OCI-M1 (cell line): ENCODE measurements at regions not wholly inside any gene's neighbourhood (a gene's known extent, or its start where the extent isn't known, plus 50 kb on each side); places are given as distances from the start of the nearest gene placed in this dataset.
A peak's percentile ranks its signal among the peaks of the same experiment; 100 is the strongest.
"Not testable (repeated sequence)": the region's sequence is repeated elsewhere in the genome, so short reads cannot be mapped to it uniquely, and the experiment has no call there.

Experiments used
- DNase-seq: peaks from one replicate; lab custom pipeline; 2025; lab: John Stamatoyannopoulos, UW

DNA sequence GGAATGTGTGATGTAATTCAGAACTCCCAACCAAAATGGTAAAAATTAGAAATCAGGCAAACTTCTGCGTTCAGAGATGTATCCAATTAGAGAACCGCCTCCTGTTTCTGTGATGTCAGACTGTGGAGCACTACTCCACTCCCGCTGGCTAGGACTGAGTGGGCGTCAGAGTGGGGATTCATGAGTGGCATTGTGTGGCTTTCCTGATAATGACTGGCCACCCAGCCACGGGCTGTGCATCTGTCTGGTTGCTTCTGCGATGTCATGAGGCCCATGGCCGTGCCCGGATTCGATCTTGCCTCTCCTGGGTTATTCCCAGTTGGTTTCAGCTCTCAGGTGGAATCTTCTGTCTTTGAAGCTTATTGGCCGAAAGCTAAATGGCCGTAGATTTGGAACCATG is 87.1 kb upstream of the KCNA1 start:
- DNase-seq: no peak

DNA sequence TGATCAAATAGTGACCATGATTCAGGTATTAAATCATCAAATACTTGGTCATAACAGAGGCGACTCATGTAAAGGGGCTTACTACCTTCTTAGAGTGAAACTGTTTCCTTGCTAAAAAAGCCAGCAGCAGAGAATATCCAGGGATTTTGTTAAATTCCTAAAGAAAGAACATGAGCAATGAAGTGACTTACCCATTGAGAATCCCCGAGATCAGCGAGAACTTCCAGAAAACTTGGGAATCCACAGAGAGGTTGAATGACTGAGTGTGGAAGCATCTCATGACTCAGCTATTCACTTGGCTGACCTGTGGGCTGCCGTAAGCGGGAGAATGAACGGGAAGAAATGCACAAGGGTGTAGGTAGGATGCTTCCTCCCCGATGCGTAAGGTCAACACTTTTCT is 85.3 kb upstream of the KCNA1 start:
- no peak for DNase-seq

DNA sequence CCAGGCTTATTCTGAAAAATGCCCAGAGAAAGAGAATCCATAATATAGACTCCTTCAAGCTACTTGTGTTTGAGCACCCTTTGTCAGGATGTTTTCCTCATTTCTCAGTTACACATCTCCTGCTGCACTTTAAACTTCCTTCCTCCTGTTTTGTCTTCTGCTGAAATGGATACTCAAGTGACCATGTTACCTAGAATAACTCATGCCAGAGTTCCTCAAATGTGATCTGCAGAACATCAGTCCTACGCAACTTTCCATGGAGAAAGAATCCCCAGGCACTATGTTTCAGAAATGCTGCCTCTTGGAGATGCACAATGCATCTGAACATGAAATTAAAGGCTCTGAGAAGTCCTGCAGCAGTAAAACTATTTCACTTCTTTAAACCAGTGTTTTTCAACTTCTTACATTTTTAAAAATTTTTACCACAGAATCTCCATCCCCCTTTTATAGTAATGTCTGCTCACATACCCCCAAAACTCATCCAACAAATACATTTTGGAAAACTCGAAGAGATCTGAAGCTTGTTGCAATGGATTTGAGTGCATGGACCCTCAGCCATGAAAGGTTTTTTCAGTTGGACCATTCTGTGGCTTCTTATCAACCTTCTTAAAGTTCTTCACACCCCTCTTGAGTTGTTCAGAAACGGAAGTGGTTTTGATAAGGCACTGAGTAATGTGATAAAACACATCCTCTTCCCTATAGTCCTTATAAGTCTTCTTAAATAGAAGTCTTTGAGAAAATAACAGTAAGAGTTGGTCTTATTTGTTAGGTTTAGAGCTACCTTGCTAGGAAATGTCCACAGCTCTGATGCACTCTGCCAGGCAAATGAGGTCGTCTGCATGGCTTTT is 84.5 kb upstream of the KCNA1 start:
- peak; percentile 81 for DNase-seq

DNA sequence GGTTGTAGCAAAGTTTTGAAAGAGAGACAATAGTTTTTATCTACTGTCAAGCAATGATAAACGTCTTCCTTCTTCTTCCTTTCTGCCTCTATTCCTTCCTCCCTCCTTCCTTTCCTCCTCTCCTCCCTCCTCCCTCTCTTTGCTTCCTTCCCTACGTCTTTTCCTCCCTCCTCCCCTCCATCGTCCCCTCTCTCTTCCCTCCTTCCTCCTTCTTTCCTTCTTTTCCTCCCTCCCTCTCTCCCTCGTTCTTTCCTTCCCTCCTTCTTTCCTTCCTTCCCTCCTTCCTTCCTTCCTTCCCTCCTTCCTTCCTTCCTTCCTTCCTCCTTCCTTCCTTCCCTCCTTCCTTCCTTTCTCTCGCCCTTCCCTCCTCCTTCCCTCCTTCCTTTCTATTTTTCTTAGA is 82.8 kb upstream of the KCNA1 start:
- no peak for DNase-seq

DNA sequence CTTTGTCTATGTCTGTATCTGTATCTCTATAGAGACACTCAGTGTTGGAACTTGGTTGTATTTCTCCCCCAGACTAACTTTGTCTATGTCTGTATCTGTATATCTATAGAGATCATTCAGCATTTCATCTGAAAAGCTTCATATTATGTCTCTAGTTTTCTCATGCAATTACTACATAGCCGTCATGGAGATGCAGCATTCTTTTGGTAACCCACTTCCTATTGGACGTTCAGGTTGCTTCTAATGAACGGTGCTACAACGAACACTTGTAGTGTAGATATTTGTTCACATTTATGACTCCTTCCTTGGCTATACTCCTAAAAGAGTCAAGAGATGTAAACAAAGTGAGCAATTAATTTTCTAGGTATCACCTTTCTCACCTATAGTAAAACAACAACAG is 81.5 kb upstream of the KCNA1 start:
- DNase-seq: no peak

DNA sequence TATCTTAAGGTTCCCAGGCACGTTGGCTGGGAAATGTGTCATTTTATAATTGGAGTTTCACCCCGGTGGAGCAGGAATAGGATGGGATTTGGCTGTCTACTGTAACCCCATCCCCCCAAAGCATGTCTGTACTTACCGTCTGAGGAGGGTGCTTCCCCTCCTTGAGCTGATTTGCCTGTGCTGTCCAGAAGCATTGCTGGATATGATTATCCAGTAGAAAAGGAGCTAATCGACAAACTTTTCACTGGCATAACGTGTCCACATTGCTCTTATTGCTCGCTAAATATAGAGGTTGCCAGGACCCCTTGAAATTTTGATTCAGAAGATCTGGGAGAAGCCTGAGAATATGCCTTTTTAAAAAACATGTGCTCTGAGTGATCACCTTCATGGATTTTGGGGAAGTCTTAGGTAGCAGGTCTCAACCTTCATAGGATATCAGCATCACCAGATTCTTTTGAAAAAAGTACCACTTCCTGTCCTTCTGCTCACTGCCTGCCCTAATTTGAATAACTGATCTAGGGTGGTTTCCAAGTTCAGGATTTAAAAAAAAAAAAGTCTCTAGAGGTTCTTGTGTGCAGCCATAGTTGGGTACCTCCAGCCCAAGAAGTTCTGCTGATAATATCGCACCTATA is 80.4 kb upstream of the KCNA1 start:
- DNase-seq: no peak

DNA sequence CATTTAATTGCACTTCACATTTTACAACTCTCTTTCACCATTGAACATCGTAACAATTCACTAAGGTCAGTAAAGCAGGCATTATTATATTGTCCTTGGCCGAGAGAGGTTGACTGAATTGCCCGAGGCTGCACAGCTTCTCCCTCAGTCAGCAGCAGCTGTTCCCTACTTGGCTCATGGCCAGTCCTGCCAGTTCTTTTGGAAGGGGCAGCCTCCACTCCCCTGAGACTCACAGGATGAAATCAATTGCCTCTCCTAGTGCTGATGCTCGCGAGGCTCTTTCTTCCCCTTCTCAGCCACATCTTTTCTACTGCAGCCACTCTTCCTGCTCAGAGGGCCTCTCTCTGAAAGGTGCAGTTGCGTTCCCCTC is 79.9 kb upstream of the KCNA1 start:
- no peak for DNase-seq

DNA sequence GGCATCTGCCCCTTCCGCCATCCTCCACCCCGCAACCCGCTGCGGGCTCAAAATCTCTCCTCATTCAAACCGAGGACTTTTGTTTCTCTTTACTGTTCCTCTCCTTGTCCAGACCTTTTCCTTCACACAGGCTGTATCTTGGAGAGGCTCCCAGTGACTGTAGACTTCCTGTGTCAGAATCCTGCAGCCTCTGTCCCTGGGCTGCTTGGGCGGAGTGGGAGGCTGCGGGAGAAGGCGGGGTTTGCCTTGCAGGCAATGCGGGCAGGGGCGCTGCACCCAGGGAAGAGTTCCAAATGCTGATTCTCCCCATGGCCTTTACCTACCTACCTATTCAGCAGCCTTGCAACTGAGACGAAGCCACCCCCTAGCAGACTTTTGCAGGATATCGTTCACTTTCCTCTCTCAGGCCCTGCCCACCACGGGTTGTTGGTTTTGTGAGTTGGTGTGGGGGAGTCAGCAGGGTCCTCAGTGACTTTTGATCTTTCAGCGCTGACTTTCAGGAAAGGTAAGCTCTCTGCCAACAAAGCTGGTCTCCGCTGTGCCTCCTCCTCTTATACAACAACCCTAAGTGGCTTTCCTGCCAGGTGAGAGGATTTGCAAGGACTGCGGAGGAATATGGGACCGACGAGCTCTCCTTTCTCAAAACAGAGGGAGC is 79.0 kb upstream of the KCNA1 start:
- DNase-seq: no peak

DNA sequence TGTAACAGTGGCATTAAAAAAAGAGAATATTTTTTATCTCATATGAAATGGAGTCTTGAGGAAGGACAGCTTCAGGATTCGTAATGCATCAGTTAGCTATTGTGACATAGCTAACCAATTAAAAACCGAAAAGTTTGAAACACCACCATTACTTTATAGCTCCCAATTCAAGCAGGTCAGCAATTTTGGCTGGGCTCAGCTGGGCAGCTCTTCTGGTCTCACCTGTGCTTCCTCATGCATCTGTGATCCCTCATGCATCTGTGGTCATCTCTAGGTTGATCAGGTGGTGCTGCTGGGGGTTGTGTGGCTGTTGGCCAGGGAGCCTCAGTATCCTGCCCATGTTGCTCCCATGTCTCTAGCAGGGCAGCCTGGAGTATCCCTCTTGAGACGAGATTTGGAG is 76.7 kb upstream of the KCNA1 start:
- no peak for DNase-seq

DNA sequence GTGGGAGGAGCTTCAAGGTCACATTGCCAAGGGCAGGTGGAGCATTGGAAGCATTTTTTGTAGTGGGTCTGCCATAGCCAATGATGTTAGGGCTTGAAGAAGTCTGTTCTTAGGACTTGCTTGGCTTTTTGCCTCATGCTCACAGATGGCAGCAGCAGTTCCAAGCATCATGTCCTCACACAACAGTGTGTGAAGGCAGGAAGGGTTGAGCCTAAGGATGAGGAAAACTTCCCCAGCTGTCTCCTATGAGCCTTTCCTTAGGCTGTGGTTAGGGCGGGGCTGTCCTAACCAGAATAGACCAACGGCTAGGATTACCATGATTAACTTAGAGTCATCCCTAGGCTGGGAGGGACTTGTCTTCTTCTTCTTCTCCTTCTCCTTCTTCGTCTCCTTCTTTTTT is 76.2 kb upstream of the KCNA1 start:
- DNase-seq: no peak

DNA sequence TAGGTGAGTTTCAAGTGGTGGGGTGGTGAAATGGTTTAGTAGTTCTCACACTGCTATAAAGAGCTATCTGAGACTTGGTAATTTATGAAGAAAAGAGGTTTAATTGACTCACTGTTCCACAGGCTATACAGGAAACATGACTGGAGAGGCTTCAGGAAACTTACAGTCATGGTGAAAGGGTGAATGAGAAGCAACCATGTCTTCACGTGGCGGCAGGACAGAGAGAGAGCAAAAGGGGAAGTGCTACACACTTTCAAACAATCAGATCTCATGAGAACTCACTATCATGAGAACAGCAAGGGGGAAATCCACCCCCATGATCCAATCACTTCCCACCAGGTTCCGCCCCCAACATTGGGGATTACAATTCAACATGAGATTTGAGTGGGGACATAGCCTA is 67.3 kb upstream of the KCNA1 start:
- not testable (repeated sequence) for DNase-seq

DNA sequence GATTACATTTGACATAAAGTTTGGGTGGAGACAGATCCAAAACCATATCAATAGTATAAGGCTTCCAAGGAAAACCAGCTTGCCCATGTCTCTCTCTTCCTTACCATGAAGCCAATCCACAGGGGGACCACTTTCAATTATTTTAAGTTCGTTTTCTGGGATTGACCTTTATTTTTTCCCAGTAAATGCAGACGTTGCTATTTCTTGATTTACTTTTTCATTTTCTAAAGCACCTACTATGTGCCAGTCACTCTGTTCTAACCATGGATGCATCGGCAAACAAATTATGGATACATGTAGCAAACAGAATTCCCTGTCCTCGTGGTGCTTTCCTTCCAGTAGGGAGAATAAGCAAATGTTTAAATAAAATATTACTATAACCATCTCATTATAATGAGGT is 65.8 kb upstream of the KCNA1 start:
- no peak for DNase-seq

DNA sequence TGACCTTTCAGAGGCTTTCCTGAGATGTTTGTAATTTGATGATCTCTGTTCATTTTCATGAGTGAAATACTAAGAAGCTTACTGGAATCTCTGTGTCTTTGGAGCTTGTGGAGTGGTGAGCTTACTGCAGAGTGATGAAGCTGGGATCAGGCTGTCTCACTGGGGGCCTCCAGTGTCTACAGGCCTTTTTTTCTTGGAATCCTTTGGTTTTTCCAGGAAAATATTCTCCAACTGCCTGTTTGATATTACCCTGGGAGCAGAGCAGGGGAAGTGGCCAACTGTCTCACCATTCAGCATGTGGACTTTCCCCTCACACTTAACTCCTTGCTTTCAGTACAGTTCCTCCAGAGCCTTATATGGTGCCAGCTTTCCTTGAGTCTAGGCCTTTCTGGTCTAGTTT is 62.0 kb upstream of the KCNA1 start:
- DNase-seq: no peak

DNA sequence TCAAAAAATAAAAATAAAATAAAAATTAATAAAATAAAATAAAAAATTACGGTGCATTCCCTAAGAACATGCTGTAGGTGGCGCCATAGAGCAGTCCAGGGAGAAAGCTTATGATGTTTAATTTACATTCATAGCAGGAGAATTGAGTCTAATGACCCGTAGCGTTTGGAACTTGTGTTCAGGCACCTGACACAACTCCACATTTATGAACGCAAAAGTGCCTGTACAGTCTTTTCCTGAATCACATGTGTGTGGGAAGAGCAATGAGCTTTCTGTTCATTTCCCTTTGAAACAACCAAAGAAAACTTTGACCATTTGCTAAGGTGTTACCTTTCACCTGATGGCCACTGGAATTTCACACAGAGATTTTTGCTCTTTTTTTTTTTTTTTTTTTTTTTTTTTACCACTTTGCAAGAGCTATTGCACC is 60.6 kb upstream of the KCNA1 start:
- DNase-seq: peak; percentile 37

DNA sequence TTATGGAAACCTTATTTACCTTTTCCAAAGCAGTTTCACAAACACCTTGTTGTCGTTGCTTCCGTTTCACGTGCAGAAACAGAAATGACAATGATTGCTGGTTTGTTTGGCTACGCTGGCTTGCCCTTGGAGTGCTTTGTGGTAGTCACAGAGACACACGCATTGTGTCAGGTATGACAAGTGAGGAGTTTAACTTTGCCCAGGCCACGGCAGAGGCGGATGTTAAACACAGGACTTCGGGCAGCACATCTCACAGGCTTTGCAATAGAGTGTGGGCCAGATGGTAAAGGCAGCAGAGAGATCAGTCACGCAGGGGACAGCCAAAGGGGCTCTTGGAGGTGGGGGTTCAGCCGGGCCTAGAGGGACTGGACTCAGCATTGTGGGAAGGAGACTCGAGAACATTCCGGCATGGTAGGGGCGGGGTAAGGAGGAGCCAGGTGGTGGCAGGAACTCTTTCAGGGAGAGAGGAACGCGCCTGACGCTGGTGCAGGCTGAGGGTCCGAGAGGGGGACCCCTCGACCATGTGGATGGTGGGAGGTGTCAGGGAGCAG is 59.8 kb upstream of the KCNA1 start:
- no peak for DNase-seq

DNA sequence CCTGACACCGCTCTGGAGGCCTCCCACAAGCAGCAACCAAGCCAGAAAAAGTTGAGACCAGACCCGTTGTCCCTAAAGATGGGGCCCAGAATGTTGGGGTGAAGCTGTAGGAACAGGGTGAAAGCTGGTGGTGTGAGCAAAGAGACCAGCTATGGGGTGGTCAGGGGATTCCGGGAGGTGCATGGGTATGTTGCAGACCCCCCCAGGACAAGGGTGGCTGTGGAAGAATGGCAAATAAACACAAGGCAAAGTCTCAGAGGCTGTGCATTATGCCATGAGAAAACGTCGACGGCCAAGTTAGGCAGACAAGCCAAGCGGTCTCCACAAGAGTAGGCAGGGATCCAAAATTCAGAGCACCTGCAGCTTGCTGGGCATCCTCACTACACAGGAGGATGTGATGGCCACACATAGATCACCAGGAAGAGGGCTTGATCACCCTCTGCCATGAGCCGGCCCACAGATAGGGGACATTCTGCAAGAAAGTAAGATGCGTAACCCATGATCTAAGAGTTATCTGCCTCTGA is 58.8 kb upstream of the KCNA1 start:
- no peak for DNase-seq

DNA sequence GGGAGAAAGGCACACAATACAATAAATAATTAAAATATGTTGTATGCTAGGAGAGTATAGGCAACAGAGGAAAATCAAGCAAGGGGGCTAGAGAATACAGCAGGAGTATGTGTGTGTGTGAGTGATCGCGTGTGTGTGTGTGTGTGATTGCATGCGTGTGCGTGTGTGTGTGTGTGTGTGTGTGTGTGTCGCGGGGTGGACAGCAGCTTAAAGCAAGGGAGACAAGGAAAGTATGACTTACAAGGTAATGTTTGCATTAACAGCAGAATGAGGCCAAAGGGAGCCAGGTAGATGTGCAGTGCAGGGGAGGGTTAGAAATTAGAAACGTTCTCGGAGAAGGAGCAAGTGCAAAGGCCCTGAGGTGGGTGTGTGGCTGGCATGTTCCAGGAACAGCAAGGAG is 57.4 kb upstream of the KCNA1 start:
- no peak for DNase-seq

DNA sequence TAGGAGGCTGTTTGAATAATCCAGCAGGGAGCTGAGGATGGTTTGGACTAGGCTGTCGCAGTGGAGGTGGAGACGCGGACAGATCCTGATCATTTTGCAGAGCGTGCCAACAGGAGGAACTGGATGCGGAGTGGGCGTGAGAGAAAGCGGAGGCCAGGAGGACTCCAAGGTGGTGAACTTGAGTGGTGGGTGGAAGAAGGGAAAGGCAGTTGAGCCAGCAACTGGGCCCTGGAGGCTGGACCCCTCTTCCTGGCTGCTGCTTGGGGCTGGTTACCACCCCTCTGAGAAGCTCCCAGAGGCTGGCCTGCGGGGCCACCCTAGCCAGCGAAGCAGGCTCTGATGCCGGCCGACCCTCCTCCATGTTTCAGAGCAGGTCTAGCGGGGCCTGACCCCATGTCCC is 56.8 kb upstream of the KCNA1 start:
- DNase-seq: no peak

DNA sequence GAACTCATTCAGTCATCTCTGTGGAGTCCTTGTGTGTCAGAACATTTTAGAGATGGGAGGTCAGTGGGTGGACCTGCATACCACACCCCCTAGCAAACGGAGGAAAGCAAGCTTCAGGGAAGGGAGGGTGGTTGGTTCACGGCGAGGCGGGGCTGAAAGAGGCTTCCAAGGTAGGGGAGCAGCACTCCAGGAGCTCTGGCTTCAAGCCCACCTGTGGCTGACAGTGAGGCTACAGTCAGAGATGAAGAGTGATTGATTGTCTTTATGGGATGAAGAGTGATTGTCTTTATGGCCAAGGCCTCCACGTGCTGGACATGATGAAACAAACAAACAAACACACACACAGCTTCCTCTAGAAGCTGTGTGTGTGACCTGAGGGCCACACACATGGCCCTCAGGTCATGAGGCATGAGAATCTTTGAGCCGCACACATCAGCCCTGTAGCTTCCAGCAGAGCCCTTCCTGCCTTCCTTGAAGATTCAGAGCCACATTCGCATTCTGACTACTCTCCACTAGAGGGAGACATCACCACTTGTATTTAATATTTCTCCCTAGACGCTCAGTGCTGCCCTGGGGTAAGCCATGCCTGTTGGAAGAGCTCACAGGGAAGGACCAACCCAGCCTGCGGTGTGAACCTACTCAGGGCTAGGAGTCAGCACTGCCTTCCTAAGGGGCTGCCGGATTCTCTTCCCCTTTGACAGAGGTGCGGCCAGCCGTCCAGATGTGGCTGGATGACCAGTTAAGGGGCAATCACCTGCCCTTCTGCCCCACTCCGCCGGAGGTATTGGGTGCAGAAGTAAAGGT is 54.4 kb upstream of the KCNA1 start:
- DNase-seq: peak; percentile 84

DNA sequence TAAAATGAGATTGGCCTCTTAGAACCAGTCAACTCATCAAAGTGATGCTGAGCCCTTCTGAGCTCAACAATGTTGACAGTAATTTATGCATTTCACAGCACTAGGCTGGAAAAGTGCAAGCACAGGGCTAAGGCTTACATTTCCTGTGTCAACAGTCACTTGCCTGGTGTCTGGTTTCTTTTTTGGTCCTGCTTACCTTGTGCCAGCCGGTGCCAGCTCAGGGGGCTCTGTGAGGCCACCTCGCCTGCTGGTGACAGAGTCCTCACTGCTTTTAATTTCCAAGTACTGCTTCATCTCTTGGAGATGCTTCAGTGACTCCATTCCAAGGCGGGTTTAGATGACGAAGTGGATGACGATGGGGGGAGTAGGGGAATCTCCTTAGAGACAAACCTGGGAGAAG is 53.1 kb upstream of the KCNA1 start:
- DNase-seq: no peak

DNA sequence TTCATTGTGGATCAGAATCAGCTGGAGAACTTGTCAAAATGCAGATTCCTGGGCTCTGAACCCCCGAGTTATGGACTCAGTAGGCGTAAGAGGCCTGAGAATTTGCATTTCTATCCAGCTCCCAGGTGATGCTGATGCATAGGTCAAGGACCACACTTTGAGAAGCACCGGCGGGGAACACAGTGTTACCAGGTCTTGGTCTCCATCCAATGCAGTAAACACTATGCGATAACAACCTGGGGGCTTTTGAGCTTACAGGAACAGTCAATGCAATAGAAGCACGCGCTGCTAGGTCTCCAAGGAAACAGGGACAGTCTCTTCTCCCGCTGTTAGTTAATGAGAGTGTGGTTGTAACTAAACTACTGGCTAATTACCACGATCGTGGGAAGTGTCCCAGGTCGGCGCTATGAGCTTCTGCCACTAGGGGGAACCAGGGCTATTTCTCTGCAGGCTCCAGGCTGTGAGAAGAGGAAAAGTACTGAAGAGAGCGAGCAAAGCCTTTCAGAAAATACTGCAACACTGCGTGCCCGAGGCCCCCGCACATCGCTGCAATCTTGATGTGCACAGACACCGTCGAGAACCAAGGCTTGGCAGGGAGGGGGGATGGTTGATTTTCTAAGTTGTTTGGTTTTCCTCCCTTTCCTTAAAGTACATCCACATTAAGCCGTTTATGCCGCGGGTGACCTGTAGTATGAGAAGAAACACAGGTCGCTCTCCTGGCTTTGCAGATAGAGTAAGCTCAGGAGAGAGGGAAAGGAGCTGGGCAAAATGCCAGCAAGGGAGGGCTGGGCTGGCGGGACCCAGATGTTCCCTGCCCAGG is 52.0 kb upstream of the KCNA1 start:
- peak; percentile 77 for DNase-seq
